ENCODE measurements at regions not wholly inside any gene's neighbourhood (a gene's known extent, or its start where the extent isn't known, plus 50 kb on each side); places are given as distances from the start of the nearest gene placed in this dataset.
A peak's percentile ranks its signal among the peaks of the same experiment; 100 is the strongest.

DNA sequence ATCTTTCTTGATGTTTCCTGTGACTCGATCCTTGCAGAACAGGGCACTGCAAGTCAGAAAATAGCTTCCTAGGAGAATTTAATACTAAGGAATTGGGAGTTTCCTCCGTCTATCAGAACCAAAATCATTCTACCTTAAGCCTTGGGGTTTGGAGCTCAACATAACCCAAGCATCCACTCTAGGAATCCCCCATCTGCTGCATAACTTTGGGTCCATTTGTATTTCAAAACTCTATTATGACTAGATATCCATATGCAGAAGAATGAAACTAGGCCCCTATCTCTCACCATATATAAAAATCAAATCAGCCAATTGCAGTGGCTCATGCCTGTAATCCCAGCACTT is 61.7 kb upstream of the AKAP13 start:
- Histone ChIP-seq H3K4me1 (ENCODE audit: control insufficient read depth in 2 of 2, insufficient read depth in 2 of 2, low read length in 2 of 2) (peaks cover 26 to 30% of the 10 kb centered on the region in 2 donors), H3K27me3 (ENCODE audit: control insufficient read depth in 2 of 2, insufficient read depth in 2 of 2, low read length in 2 of 2) (no peaks in the 10 kb centered on the region), H3K27ac (ENCODE audit: low read depth in 2 of 2, low read length in 2 of 2) (peak overlapping the region; percentile 83 to 90), H3K9me3 (ENCODE audit: control insufficient read depth in 2 of 2, low read length in 2 of 2) (no peaks in the 10 kb centered on the region), H3K9ac (ENCODE audit: low read depth in 1 of 2, low read length in 2 of 2) (peak overlapping the region in 1 of 2 donors; percentile 44), H3K4me3 (ENCODE audit: low read length in 2 of 2) (no peak overlapping the region), H3K36me3 (ENCODE audit: control insufficient read depth in 2 of 2, insufficient read depth in 2 of 2, low read length in 2 of 2) (no peaks in the 10 kb centered on the region)

DNA sequence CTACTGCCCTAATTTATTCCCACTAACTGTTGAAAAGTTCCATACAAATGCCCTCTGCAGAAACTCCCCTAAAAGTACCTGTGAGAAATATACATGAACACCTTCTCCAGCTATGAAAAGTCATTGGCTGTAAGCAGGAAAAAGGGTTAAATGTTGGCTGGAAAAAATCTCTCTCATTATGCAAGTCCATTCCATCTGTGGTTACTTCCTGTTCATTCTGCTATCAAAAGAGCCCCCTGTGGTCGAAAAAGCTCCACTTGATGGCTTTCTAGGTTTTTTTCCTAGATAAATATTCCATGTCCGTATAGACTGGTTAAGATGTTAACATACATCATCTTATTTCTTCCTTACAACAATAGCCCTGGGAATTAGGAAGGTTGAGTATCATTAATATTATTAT is 56.2 kb upstream of the AKAP13 start:
- no peak overlapping the region for H3K27ac ChIP-seq (ENCODE audit: low read depth in 2 of 2, low read length in 2 of 2)
- H3K36me3 ChIP-seq (ENCODE audit: control insufficient read depth in 2 of 2, insufficient read depth in 2 of 2, low read length in 2 of 2) = no peaks in the 10 kb centered on the region
- H3K9ac ChIP-seq (ENCODE audit: low read depth in 1 of 2, low read length in 2 of 2) = no peak overlapping the region
- H3K27me3 ChIP-seq (ENCODE audit: control insufficient read depth in 2 of 2, insufficient read depth in 2 of 2, low read length in 2 of 2) = no peaks in the 10 kb centered on the region
- H3K9me3 ChIP-seq (ENCODE audit: control insufficient read depth in 2 of 2, low read length in 2 of 2) = no peaks in the 10 kb centered on the region
- H3K4me3 ChIP-seq (ENCODE audit: low read length in 2 of 2) = no peak overlapping the region
- H3K4me1 ChIP-seq (ENCODE audit: control insufficient read depth in 2 of 2, insufficient read depth in 2 of 2, low read length in 2 of 2) = no peaks in the 10 kb centered on the region

DNA sequence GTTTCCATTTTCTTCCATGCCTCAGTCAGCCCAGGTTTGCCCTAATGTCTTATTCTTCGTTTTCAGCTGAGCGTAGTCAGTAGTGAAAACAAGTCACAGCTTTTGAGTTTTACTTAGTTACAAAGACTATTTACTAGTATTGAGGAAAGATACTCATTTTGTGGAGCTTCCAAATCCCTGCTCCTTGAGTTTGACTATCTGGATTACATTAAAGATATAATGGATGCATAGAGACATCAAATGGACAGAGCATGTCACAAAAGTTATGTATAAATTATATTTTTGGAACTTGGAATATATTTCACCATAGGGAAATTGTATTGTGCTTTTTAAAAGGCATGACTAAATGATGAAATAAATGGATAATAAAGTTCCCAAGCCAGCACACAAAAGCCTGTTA is 54.6 kb upstream of the AKAP13 start:
- peaks cover 6 to 13% of the 10 kb centered on the region in 2 donors for H3K4me1 ChIP-seq (ENCODE audit: control insufficient read depth in 2 of 2, insufficient read depth in 2 of 2, low read length in 2 of 2)
- H3K36me3 ChIP-seq (ENCODE audit: control insufficient read depth in 2 of 2, insufficient read depth in 2 of 2, low read length in 2 of 2) = no peaks in the 10 kb centered on the region
- no peak overlapping the region for H3K4me3 ChIP-seq (ENCODE audit: low read length in 2 of 2)
- H3K9me3 ChIP-seq (ENCODE audit: control insufficient read depth in 2 of 2, low read length in 2 of 2) = no peaks in the 10 kb centered on the region
- H3K27ac ChIP-seq (ENCODE audit: low read depth in 2 of 2, low read length in 2 of 2) = no peak overlapping the region
- H3K27me3 ChIP-seq (ENCODE audit: control insufficient read depth in 2 of 2, insufficient read depth in 2 of 2, low read length in 2 of 2) = no peaks in the 10 kb centered on the region
- H3K9ac ChIP-seq (ENCODE audit: low read depth in 1 of 2, low read length in 2 of 2) = no peak overlapping the region

DNA sequence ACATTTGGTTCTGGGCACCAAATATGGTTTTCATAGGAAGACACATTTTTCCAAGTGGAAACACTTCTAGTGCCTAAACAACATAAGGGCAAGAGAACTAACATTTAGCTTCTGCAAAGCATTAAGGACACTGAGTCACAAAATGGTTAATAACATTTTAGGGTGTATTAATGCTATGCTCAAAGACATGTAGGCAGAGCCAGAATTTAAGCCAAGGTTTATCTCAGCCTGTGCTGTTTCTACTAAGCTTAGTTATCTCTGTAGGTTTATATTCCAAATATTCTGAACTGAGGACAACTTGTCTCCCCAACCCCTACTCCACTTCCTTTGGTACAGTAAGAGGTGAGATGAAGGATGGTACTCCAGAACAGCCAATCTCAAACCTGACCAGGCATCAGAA is 54.1 kb upstream of the AKAP13 start:
- H3K9ac ChIP-seq (ENCODE audit: low read depth in 1 of 2, low read length in 2 of 2) = no peak overlapping the region
- H3K36me3 ChIP-seq (ENCODE audit: control insufficient read depth in 2 of 2, insufficient read depth in 2 of 2, low read length in 2 of 2) = no peaks in the 10 kb centered on the region
- peaks cover 9 to 16% of the 10 kb centered on the region in 2 donors for H3K4me1 ChIP-seq (ENCODE audit: control insufficient read depth in 2 of 2, insufficient read depth in 2 of 2, low read length in 2 of 2)
- no peaks in the 10 kb centered on the region for H3K27me3 ChIP-seq (ENCODE audit: control insufficient read depth in 2 of 2, insufficient read depth in 2 of 2, low read length in 2 of 2)
- no peak overlapping the region for H3K4me3 ChIP-seq (ENCODE audit: low read length in 2 of 2)
- no peaks in the 10 kb centered on the region for H3K9me3 ChIP-seq (ENCODE audit: control insufficient read depth in 2 of 2, low read length in 2 of 2)
- no peak overlapping the region for H3K27ac ChIP-seq (ENCODE audit: low read depth in 2 of 2, low read length in 2 of 2)

DNA sequence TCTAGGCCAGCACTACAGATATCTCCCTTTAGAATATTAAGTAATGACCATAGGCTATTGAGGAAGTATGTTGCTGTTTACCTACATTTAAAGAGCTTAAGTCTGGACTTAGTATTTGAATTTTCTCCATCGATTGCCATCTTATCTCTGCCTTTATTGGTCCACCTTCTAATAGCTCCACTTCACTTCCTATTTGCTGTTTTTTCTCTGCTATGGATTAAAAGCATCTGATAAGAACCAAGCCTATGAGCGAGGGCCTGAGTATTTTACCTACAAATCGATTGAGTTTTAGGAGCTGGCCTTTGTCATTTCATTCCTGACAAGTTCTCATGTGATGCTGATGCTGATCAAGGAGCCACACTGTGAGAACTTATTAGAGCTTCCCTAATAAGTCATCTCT is 52.6 kb upstream of the AKAP13 start:
- Histone ChIP-seq H3K36me3 (ENCODE audit: control insufficient read depth in 2 of 2, insufficient read depth in 2 of 2, low read length in 2 of 2) (no peaks in the 10 kb centered on the region), H3K9ac (ENCODE audit: low read depth in 1 of 2, low read length in 2 of 2) (no peak overlapping the region), H3K27ac (ENCODE audit: low read depth in 2 of 2, low read length in 2 of 2) (no peak overlapping the region), H3K4me3 (ENCODE audit: low read length in 2 of 2) (no peak overlapping the region), H3K9me3 (ENCODE audit: control insufficient read depth in 2 of 2, low read length in 2 of 2) (no peaks in the 10 kb centered on the region), H3K27me3 (ENCODE audit: control insufficient read depth in 2 of 2, insufficient read depth in 2 of 2, low read length in 2 of 2) (no peaks in the 10 kb centered on the region), H3K4me1 (ENCODE audit: control insufficient read depth in 2 of 2, insufficient read depth in 2 of 2, low read length in 2 of 2) (peaks cover 13 to 23% of the 10 kb centered on the region in 2 donors)

DNA sequence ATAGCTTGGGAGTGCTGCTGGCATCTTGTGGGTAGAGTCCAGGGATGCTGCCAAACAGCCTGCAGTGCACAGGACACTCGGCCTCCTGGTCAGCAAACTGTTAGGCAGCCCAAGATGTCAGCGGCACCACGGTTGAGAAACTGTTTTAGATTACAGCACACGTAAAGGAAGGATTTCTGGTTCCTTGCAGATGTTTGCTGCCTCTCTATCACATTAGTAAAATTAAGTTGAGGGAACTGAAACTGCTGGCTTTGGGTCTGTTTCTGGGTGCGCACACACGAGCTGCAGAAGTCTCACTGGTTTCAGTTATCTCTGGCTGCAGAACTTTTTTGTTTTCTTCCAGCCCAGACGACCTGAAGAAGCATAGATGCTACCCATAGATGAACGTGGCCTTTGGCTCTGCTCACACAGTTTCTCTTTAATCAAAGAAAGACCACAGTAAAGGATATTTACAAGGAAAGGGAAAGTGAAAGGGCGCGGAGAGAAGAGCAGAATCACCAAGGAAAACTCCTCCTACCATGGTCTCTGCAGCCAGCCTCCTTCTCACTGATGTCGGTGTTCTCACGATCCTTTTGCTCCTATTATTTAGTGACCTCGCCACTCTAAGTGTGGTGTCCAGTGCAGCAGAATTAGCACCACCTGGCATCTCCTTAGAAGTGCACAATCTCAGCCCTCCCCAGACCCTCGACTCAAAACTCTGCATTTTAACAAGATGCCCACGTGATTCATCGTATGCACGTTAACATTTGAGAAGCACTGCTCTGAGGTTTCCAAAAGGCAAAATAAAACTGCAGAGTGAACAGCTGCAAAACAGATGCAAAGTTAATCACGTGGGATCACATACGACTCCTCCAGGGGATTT is 50.6 kb upstream of the AKAP13 start:
- H3K9me3 ChIP-seq (ENCODE audit: control insufficient read depth in 2 of 2, low read length in 2 of 2) = no peaks in the 10 kb centered on the region
- H3K36me3 ChIP-seq (ENCODE audit: control insufficient read depth in 2 of 2, insufficient read depth in 2 of 2, low read length in 2 of 2) = no peaks in the 10 kb centered on the region
- peak overlapping the region; percentile 59 to 84 for H3K4me3 ChIP-seq (ENCODE audit: low read length in 2 of 2)
- H3K4me1 ChIP-seq (ENCODE audit: control insufficient read depth in 2 of 2, insufficient read depth in 2 of 2, low read length in 2 of 2) = peaks cover 13 to 25% of the 10 kb centered on the region in 2 donors
- H3K9ac ChIP-seq (ENCODE audit: low read depth in 1 of 2, low read length in 2 of 2) = peak overlapping the region; percentile 47 to 57
- peak overlapping the region; percentile 76 to 77 for H3K27ac ChIP-seq (ENCODE audit: low read depth in 2 of 2, low read length in 2 of 2)
- no peaks in the 10 kb centered on the region for H3K27me3 ChIP-seq (ENCODE audit: control insufficient read depth in 2 of 2, insufficient read depth in 2 of 2, low read length in 2 of 2)
